Gastrocnemius medialis (tissue), 4 donors: ENCODE measurements at regions not wholly inside any gene's neighbourhood (a gene's known extent, or its start where the extent isn't known, plus 50 kb on each side); places are given as distances from the start of the nearest gene placed in this dataset.

Experiments used
- ATAC-seq, 2 donors: fragments of 150-250 bp; one replicate each; pipeline ENCODE4 v1.9.1; 2016
- DNase-seq, 2 donors: peaks; one replicate each; pipeline ENCODE4 v3.0.0-alpha.2; 2019
- H3K27ac ChIP-seq, 4 donors: fragments of 200-600 bp; sonication (generic); 1 replicate in 1 of 4; 2 replicates in 3 of 4; pipeline ENCODE4 v1.5.1; 2016 to 2018; ENCODE audit warnings: mild to moderate bottlenecking in 2 of 4, moderate library complexity in 1 of 4
- H3K27me3 ChIP-seq, 3 donors: fragments of 200-600 bp; sonication (generic) in 2 of 3; 1 replicate in 1 of 3; 2 replicates in 2 of 3; pipeline versions ENCODE4 v1.5.1 to v1.6.0; 2016 to 2019; ENCODE audit warnings: mild to moderate bottlenecking in 1 of 3, moderate library complexity in 1 of 3
- H3K36me3 ChIP-seq, 2 donors: fragments of 200-600 bp; sonication (generic) in 1 of 2; one replicate each; pipeline ENCODE4 v1.5.1; 2017 to 2018
- H3K4me1 ChIP-seq, 2 donors: fragments of 200-600 bp; sonication (generic) in 1 of 2; one replicate each; pipeline ENCODE4 v1.5.1; 2016 to 2017; ENCODE audit warnings: mild to moderate bottlenecking in 2 of 2
- H3K4me3 ChIP-seq, 4 donors: fragments of 200-600 bp; sonication (generic) in 3 of 4; 1 replicate in 1 of 4; 2 replicates in 3 of 4; pipeline ENCODE4 v1.5.1; 2016 to 2019; ENCODE audit warnings: mild to moderate bottlenecking in 2 of 4
- H3K9me3 ChIP-seq, 3 donors: fragments of 200-600 bp; sonication (generic) in 2 of 3; 1 replicate in 1 of 3; 2 replicates in 2 of 3; pipeline ENCODE4 v1.5.1; 2016 to 2019
- POLR2A ChIP-seq, 2 donors: fragments of 450-650 bp; IDR thresholded peaks; one replicate each; pipeline ENCODE4 v1.6.1; 2017; ENCODE audit warnings: antibody characterized with exemption in 2 of 2, mild to moderate bottlenecking in 2 of 2, moderate library complexity in 2 of 2
- in situ Hi-C, 4 donors: fragments of 200-750 bp; cut with MboI; loops; one replicate each; pipeline versions ENCODE4 v1.15.0 to v1.8.0; 2017; ENCODE audit warnings: low sequenced_read_pairs in 4 of 4
- intact Hi-C: fragments of 100-400 bp; cut with DNase I; formaldehyde crosslinking; loops from one replicate; pipeline ENCODE4 v1.15.1; 2023; ENCODE audit warnings: low total_unique reads
- TF ChIP-seq, protein P1 (sequence below), 5 experiments: fragments of 450-650 bp in 3 of 5; fragments of 200-600 bp in 2 of 5; sonication (generic) in 2 of 5; IDR thresholded peaks in 4 of 5; conservative IDR thresholded peaks in 1 of 5; 1 replicate in 4 of 5; 2 replicates in 1 of 5; pipeline ENCODE4 v1.5.1; 2016 to 2019; ENCODE audit warnings: antibody characterized with exemption in 5 of 5, mild to moderate bottlenecking in 3 of 5, moderate library complexity in 3 of 5

DNA sequence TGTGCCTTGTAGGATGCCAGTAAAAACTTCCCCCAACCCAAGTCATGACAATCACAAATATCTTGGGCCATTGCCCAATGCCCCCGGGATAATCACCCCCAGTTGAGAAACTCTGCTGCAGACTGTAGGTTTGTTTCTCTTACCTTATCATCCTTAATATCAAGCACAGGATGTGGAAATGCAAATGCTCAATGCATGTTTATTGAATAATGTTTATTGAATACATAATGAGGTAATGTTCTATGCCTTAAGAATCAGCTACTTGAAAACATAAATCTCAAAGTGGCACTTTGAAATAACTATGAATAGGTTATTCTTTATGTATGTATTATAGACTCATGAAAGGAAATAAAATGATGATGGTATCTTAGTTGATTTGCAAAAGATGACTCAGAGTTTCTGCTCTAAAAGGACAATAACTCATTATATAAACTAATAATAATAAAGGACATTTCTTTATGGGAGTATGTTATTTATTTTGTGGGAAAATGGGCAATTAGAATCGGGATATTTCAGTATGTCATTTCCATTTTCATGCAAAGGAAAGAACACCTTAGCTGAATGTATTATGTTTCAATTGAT lies 414.2 kb downstream of the EFNB2 start:
- intact Hi-C loops, result no loop called here
- Histone ChIP-seq H3K4me3 (no peak overlapping the region), H3K4me1 (no peaks in the 10 kb centered on the region), H3K27me3 (no peaks in the 10 kb centered on the region), H3K36me3 (no peaks in the 10 kb centered on the region), H3K27ac (no peak overlapping the region), H3K9me3 (no peaks in the 10 kb centered on the region)
- TF ChIP-seq, protein P1, sequence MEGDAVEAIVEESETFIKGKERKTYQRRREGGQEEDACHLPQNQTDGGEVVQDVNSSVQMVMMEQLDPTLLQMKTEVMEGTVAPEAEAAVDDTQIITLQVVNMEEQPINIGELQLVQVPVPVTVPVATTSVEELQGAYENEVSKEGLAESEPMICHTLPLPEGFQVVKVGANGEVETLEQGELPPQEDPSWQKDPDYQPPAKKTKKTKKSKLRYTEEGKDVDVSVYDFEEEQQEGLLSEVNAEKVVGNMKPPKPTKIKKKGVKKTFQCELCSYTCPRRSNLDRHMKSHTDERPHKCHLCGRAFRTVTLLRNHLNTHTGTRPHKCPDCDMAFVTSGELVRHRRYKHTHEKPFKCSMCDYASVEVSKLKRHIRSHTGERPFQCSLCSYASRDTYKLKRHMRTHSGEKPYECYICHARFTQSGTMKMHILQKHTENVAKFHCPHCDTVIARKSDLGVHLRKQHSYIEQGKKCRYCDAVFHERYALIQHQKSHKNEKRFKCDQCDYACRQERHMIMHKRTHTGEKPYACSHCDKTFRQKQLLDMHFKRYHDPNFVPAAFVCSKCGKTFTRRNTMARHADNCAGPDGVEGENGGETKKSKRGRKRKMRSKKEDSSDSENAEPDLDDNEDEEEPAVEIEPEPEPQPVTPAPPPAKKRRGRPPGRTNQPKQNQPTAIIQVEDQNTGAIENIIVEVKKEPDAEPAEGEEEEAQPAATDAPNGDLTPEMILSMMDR (IDR thresholded peaks at IDR 0.05 in 4 of 5, conservative IDR thresholded peaks at IDR 0.05 in 1 of 5), result no peak
- TF ChIP-seq POLR2A (IDR thresholded peaks at IDR 0.05), result no peak
- in situ Hi-C loops, result no loop called here
- ATAC-seq (no peak), DNase-seq (no peak)

DNA sequence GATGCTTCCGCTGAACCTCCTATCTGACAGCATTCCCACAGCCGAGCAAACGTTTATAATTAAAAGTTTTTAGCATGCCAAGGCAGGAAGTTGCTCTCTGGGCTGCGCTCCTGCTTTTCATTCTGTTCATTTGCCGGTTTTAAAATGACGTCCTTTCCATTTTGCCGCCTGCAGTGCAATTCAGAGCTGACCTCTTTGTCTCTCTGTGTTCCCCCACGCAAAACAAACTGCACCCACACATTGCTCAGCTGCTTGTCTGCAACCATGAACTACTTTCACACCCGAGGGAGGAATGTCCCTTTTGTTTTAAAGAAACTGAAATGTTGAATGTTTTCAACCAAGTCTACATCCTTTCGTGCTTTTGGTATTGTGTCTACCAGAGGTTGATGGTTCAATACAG lies 416.5 kb downstream of the EFNB2 start:
- intact Hi-C loops (no loop called here), in situ Hi-C loops (no loop called here)
- DNase-seq (no peak), ATAC-seq (no peak)
- no peak overlapping the region for H3K4me3 ChIP-seq
- TF ChIP-seq, protein P1 (IDR thresholded peaks at IDR 0.05 in 4 of 5, conservative IDR thresholded peaks at IDR 0.05 in 1 of 5), result no peak
- no peak for TF ChIP-seq POLR2A (IDR thresholded peaks at IDR 0.05)
- H3K27me3 ChIP-seq, result no peaks in the 10 kb centered on the region
- H3K9me3 ChIP-seq, result no peaks in the 10 kb centered on the region
- H3K4me1 ChIP-seq, result no peaks in the 10 kb centered on the region
- no peak overlapping the region for H3K27ac ChIP-seq
- H3K36me3 ChIP-seq, result no peaks in the 10 kb centered on the region

DNA sequence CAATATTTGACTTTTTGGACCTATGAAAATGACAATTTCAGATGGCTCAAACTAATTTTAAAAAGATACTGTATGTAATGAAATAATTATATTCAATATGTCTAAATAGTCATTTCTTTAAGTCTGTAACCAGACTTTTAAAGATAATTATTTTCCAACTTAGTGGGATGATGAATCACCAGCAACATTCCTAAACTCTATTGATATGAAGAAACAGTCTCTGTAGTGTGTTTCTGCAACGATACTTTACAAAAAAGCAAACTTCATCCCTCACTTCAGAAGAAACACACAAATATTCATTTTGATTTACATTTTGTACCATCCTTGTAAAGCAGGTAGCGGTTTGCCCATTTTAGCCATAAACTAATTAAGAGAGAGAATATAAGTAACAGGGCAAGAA lies 417.4 kb downstream of the EFNB2 start:
- DNase-seq, result no peak
- in situ Hi-C loops (no loop called here), intact Hi-C loops (no loop called here)
- Histone ChIP-seq H3K4me1 (no peaks in the 10 kb centered on the region), H3K9me3 (no peaks in the 10 kb centered on the region), H3K27me3 (no peaks in the 10 kb centered on the region), H3K27ac (no peak overlapping the region), H3K4me3 (no peak overlapping the region), H3K36me3 (no peaks in the 10 kb centered on the region)
- ATAC-seq, result no peak
- no peak for TF ChIP-seq POLR2A (IDR thresholded peaks at IDR 0.05)
- TF ChIP-seq, protein P1 (IDR thresholded peaks at IDR 0.05 in 4 of 5, conservative IDR thresholded peaks at IDR 0.05 in 1 of 5), result no peak

DNA sequence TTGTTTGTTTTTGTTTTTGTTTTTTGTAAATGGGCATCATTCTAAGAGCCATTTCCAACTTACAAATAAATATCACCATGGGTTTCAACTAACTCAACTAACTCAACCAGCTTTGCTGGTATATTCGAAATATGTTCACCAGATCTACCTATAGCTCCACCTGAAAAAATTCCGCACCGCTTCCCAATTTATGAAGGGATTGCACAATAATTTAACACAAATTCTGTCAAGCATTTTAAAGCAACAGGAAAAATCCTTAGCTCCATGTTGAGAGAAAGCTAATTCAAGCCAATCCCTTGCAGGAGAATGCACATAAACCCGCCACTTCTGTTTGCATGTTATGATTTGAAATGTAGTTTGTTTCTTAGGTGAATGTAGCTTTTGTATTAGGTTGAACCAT lies 417.8 kb downstream of the EFNB2 start:
- Histone ChIP-seq H3K9me3 (no peaks in the 10 kb centered on the region), H3K4me3 (no peak overlapping the region), H3K36me3 (no peaks in the 10 kb centered on the region), H3K27me3 (no peaks in the 10 kb centered on the region), H3K4me1 (no peaks in the 10 kb centered on the region), H3K27ac (no peak overlapping the region)
- intact Hi-C loops, result no loop called here
- DNase-seq (no peak), ATAC-seq (no peak)
- no peak for TF ChIP-seq POLR2A (IDR thresholded peaks at IDR 0.05)
- in situ Hi-C loops, result no loop called here

DNA sequence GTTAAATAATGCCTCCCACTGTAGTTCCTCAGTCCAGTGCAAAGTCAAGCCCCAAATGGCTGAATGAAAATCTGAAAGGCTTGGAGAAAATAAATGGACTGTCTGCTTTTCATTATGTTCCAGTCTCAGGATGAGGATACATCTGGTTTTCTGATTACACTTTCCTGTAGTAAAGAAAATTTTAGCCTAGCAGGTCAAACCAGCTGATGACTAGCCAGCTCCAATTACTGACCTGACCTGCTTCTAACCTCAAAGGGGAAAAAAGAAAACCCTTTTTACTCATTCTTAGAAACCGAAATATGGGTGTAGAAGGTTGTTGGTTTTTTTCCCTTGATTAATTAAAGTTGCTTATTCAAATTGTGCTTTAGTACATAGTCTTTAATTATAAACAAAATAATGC lies 418.4 kb downstream of the EFNB2 start:
- intact Hi-C loops, result no loop called here
- Histone ChIP-seq H3K4me3 (no peak overlapping the region), H3K27ac (no peak overlapping the region), H3K4me1 (no peaks in the 10 kb centered on the region), H3K36me3 (no peaks in the 10 kb centered on the region), H3K9me3 (no peaks in the 10 kb centered on the region), H3K27me3 (no peaks in the 10 kb centered on the region)
- DNase-seq (no peak), ATAC-seq (no peak)
- in situ Hi-C loops, result no loop called here
- TF ChIP-seq, protein P1 (IDR thresholded peaks at IDR 0.05 in 4 of 5, conservative IDR thresholded peaks at IDR 0.05 in 1 of 5), result no peak
- TF ChIP-seq POLR2A (IDR thresholded peaks at IDR 0.05), result no peak
